CD8-positive, alpha-beta memory T cell (primary cell): ENCODE measurements at regions not wholly inside any gene's neighbourhood (a gene's known extent, or its start where the extent isn't known, plus 50 kb on each side); places are given as distances from the start of the nearest gene placed in this dataset.
"Not testable (repeated sequence)": the region's sequence is repeated elsewhere in the genome, so short reads cannot be mapped to it uniquely, and the experiment has no call there.

Source experiments
- CTCF ChIA-PET: fragments of 350-600 bp; sonication (Branson Sonifier 250); formaldehyde crosslinking; loops from one replicate; lab custom pipeline; 2021; ENCODE audit warnings: antibody characterized with exemption; lab: Charles Lee
- POLR2A ChIA-PET: fragments of 350-600 bp; sonication (Branson Sonifier 250); formaldehyde crosslinking; loops from one replicate; lab custom pipeline; 2021; ENCODE audit warnings: antibody characterized with exemption; lab: Charles Lee
- DNase-seq, 5 donors: peaks; one replicate each; pipeline versions ENCODE4 v3.0.0 to v3.0.0-alpha.2; 2020 to 2022; ENCODE audit warnings: mixed read lengths in 1 of 5
- H3K27ac ChIP-seq: one replicate; pipeline ENCODE4 v1.7.0; 2013; ENCODE audit warnings: low read depth, mild to moderate bottlenecking, low read length, moderate library complexity
- H3K27me3 ChIP-seq: 2 replicates; pipeline ENCODE4 v1.7.0; 2013; ENCODE audit warnings: low read length, mild to moderate bottlenecking; ENCODE audit not compliant: insufficient read depth, poor library complexity, severe bottlenecking
- H3K36me3 ChIP-seq: 2 replicates; pipeline ENCODE4 v1.7.0; 2013; ENCODE audit warnings: mild to moderate bottlenecking, low read length, moderate library complexity; ENCODE audit not compliant: insufficient read depth
- H3K4me1 ChIP-seq: 2 replicates; pipeline ENCODE4 v1.7.0; 2013; ENCODE audit warnings: mild to moderate bottlenecking, low read length, moderate library complexity; ENCODE audit not compliant: insufficient read depth
- H3K4me3 ChIP-seq: 2 replicates; pipeline ENCODE4 v1.7.0; 2013; ENCODE audit warnings: mild to moderate bottlenecking, low read length
- H3K9me3 ChIP-seq: 2 replicates; pipeline ENCODE4 v1.7.0; 2013; ENCODE audit warnings: mild to moderate bottlenecking, low read length
- H3K27ac Mint-ChIP-seq, 8 donors: one replicate each; pipeline ENCODE4 v1.8.0; 2020 to 2021; ENCODE audit warnings: mixed read lengths in 8 of 8, mild to moderate bottlenecking in 6 of 8, inconsistent platforms in 3 of 8, moderate library complexity in 3 of 8
- H3K27me3 Mint-ChIP-seq, 2 donors: one replicate each; pipeline ENCODE4 v1.8.0; 2020 to 2021; ENCODE audit warnings: mixed read lengths in 2 of 2, mild to moderate bottlenecking in 1 of 2, moderate library complexity in 1 of 2
- H3K36me3 Mint-ChIP-seq, 3 donors: one replicate each; pipeline ENCODE4 v1.8.0; 2020 to 2021; ENCODE audit warnings: mixed read lengths in 3 of 3, inconsistent platforms in 1 of 3, mild to moderate bottlenecking in 1 of 3
- H3K4me1 Mint-ChIP-seq, 3 donors: one replicate each; pipeline ENCODE4 v1.8.0; 2020 to 2021; ENCODE audit warnings: mixed read lengths in 3 of 3, inconsistent platforms in 1 of 3, mild to moderate bottlenecking in 1 of 3
- H3K4me3 Mint-ChIP-seq, 7 donors: one replicate each; pipeline ENCODE4 v1.8.0; 2020 to 2021; ENCODE audit warnings: mixed read lengths in 7 of 7, mild to moderate bottlenecking in 6 of 7, moderate library complexity in 4 of 7, inconsistent platforms in 2 of 7
- H3K9me3 Mint-ChIP-seq, 5 donors: one replicate each; pipeline ENCODE4 v1.8.0; 2020 to 2022; ENCODE audit warnings: mixed read lengths in 5 of 5, mild to moderate bottlenecking in 3 of 5, moderate library complexity in 2 of 5, inconsistent platforms in 1 of 5

DNA sequence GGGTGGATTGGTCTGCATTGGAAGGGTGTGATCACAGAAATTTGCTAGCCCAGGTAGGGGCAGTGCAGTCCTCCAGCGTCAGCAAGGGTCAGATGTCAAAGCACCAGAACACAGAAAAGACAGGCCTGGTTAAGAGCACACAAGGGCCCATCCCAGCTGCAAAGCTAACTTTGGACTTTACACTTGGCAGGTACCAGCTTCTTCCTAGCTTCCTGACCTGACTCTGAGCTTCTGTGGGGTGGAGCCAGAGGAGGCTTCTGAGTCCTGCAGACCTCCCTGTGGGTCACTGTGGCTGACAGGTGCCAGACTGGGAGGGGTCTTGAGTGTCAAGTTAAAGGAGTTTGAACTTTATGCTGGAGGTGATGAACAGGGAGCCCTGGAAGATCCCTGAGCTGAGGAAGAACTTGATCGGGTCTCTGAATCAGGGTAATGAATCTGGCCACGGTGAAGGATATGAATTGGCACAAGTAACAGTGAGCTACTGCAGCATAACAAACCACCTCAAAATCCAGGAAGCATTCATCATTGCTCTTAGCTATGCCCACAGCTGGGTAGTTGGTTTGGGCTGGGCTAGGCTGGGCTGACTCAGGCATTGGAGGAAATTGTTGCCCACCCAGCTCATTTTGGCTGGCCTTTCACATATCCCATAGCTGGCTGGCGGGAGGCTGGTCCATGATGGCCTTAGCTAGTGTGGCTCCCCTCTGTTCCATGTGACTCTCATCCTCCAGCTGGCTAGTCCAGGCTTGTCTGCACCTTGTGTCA lies 63.4 kb downstream of the BARX1 start:
- H3K9me3 ChIP-seq: no peaks in the 10 kb centered on the region

DNA sequence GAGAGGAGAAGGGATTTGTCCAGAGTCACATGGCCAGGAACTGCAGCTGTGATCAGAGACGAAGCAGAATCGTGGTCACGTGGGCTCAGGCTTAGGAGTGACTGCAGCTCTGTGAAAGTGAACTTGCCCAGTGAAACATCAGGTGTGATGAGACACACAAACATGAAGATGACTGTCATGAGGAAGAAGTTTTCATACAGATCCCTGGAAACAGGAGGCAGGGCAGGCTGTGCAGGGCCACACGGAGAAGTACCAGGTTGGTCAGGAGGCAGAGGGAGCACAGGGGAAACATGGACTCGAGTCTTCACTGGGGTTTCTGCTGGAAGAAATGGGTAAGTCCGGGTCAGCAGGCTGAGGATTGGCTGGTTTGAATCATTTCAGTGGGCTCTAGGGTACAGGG lies 64.1 kb downstream of the BARX1 start:
- H3K4me3 Mint-ChIP-seq: no peak overlapping the region
- Histone ChIP-seq H3K36me3 (no peaks in the 10 kb centered on the region), H3K27me3 (no peaks in the 10 kb centered on the region), H3K9me3 (no peaks in the 10 kb centered on the region), H3K4me1 (no peaks in the 10 kb centered on the region), H3K4me3 (no peak overlapping the region), H3K27ac (no peak overlapping the region)
- no peaks in the 10 kb centered on the region for H3K4me1 Mint-ChIP-seq
- H3K27ac Mint-ChIP-seq: no peak overlapping the region
- no peak for DNase-seq
- no peaks in the 10 kb centered on the region for H3K36me3 Mint-ChIP-seq
- CTCF ChIA-PET: interaction anchor here (1.3 kb wide), 1 partner anchor 64 kb away, joined by 3 read pairs; no protein-coding TSS in a partner anchor
- peaks cover 5 to 14% (median 8%) of the 10 kb centered on the region in 5 donors for H3K9me3 Mint-ChIP-seq
- peaks cover 5 to 14% of the 10 kb centered on the region in 2 donors for H3K27me3 Mint-ChIP-seq
- POLR2A ChIA-PET: no interaction called here

More for the DNA sequence above, 63.4 kb downstream of the BARX1 start:
- no peaks in the 10 kb centered on the region for H3K4me1 Mint-ChIP-seq
- H3K27me3 Mint-ChIP-seq: peaks cover 5 to 11% of the 10 kb centered on the region in 2 donors
- CTCF ChIA-PET: interaction anchor here (1.3 kb wide), 1 partner anchor 65 kb away, joined by 3 read pairs; no protein-coding TSS in a partner anchor
- Histone ChIP-seq H3K27ac (no peak overlapping the region), H3K4me1 (peaks cover under 1% of the 10 kb centered on the region), H3K36me3 (no peaks in the 10 kb centered on the region), H3K4me3 (no peak overlapping the region), H3K27me3 (no peaks in the 10 kb centered on the region)
- H3K9me3 Mint-ChIP-seq: peaks cover 5 to 14% (median 8%) of the 10 kb centered on the region in 5 donors
- no peak overlapping the region for H3K4me3 Mint-ChIP-seq
- no peak for DNase-seq
- H3K36me3 Mint-ChIP-seq: no peaks in the 10 kb centered on the region
- POLR2A ChIA-PET: no interaction called here
- peak overlapping the region in 1 of 8 donors; percentile 54 for H3K27ac Mint-ChIP-seq

DNA sequence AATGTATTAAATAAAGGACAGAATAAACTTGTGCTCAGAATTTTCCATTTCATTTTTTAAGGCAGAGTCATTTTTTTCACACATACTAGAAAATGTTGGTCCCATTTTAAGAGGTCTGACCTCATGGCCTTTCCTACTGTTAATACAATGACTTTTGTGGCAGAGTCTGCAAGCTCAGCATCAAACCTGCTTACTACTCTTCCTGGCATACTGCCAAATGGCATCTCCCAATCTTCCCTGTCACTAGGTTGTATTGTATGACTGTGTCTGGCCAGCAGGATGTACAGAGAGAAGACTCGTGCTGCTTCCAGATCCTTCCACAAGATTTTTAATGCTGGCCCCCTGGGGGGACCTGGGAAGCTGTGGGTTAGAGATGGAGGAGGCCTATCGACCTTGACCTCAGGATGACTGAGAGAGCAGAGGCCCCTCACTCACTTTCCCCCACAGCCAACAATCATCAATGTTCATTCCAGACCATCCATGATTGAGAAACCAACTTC lies 64.7 kb downstream of the BARX1 start:
- Histone ChIP-seq H3K4me3 (no peak overlapping the region), H3K9me3 (no peaks in the 10 kb centered on the region), H3K27me3 (no peaks in the 10 kb centered on the region), H3K27ac (no peak overlapping the region), H3K4me1 (no peaks in the 10 kb centered on the region), H3K36me3 (no peaks in the 10 kb centered on the region)
- peaks cover 5 to 14% (median 8%) of the 10 kb centered on the region in 5 donors for H3K9me3 Mint-ChIP-seq
- H3K4me1 Mint-ChIP-seq: no peaks in the 10 kb centered on the region
- ChIA-PET POLR2A (no interaction called here), CTCF (no interaction called here)
- H3K4me3 Mint-ChIP-seq: no peak overlapping the region
- H3K27ac Mint-ChIP-seq: no peak overlapping the region
- no peak for DNase-seq
- no peaks in the 10 kb centered on the region for H3K36me3 Mint-ChIP-seq
- H3K27me3 Mint-ChIP-seq: peaks cover 5 to 14% of the 10 kb centered on the region in 2 donors

DNA sequence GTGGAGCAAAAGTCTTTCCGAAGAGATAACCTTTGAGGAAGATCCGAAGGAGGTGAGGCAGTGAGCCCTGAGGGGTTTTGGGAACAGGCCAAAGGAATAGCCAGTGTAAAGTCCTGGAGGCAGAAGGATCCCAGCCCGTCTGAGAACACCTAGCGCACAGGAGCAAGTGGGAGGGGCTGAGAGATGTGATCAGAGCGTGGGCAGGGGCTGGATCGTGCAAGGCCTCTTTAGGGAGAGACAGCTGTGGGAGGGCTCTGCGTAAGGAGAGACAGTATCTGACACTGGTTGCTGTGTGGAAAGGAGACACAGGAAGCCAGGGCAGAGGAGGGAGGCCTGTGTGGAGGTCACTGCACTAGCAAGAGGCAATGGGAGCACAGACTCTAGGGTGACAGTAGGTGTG lies 68.2 kb downstream of the BARX1 start:
- Mint-ChIP-seq H3K36me3 (no peaks in the 10 kb centered on the region), H3K27ac (peak overlapping the region in 1 of 8 donors; percentile 56), H3K4me3 (no peak overlapping the region), H3K4me1 (no peaks in the 10 kb centered on the region), H3K27me3 (peaks cover 11 to 34% of the 10 kb centered on the region in 2 donors), H3K9me3 (peaks cover 0 to 8% (median 2%) of the 10 kb centered on the region in 5 donors)
- Histone ChIP-seq H3K27ac (no peak overlapping the region), H3K27me3 (no peaks in the 10 kb centered on the region), H3K9me3 (no peaks in the 10 kb centered on the region), H3K4me3 (no peak overlapping the region), H3K36me3 (no peaks in the 10 kb centered on the region), H3K4me1 (no peaks in the 10 kb centered on the region)
- ChIA-PET POLR2A (no interaction called here), CTCF (no interaction called here)
- no peak for DNase-seq

DNA sequence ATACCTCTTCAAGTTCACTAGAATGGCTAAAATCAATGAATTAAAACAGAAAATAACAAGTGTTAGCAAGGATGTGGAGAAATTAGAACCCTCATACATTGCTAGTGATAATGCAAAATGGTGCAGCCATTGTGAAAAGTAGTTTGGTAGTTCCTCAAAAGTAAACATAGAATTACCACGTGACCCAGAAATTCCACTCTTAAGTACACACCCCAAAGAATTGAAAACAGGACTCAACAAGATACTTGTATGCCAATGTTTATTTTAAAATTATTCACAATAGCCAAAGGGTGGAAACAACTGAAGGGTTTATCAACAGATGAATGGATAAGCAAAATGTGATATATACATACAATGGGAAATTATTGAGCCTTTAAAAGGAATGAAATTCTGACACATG lies 70.3 kb downstream of the BARX1 start:
- Histone ChIP-seq H3K27me3 (no peaks in the 10 kb centered on the region), H3K9me3 (no peaks in the 10 kb centered on the region), H3K4me3 (no peak overlapping the region), H3K36me3 (no peaks in the 10 kb centered on the region), H3K4me1 (no peaks in the 10 kb centered on the region), H3K27ac (no peak overlapping the region)
- ChIA-PET POLR2A (no interaction called here), CTCF (no interaction called here)
- H3K9me3 Mint-ChIP-seq: peaks cover 0 to 5% (median 2%) of the 10 kb centered on the region in 5 donors
- H3K36me3 Mint-ChIP-seq: no peaks in the 10 kb centered on the region
- no peak overlapping the region for H3K4me3 Mint-ChIP-seq
- H3K4me1 Mint-ChIP-seq: no peaks in the 10 kb centered on the region
- peak overlapping the region in 1 of 8 donors; percentile 17 for H3K27ac Mint-ChIP-seq
- H3K27me3 Mint-ChIP-seq: peaks cover 17 to 41% of the 10 kb centered on the region in 2 donors
- no peak for DNase-seq

DNA sequence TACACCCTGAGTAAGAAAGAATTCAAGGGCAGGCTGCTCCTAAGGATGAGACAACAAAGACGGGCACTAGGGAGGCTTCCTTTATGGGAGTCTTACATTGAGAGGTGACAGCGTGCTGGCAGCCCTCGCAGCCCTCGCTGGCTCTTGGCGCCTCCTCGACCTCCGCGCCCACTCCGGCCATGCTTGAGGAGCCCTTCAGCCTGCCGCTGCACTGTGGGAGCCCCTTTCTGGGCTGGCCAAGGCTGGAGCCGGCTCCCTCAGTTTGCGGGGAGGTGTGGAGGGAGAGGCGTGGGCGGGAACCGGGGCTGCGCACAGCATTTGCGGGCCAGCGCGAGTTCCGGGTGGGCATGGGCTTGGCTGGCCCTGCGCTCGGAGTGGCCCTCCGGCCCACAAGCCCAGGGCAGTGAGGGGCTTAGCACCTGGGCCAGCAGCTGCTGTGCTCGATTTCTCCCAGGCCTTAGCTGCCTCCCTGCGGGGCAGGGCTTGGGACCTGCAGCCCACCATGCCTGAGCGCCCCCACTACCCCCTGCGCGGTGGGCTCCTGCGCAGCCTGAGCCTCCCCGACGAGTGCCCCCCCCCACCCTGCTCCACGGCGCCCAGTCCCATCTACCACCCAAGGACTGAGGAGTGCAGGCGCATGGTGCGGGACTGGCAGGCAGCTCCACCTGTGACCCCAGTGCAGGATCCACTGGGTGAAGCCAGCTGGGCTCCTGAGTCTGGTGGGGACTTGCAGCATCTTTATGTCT lies 75.3 kb downstream of the BARX1 start:
- Mint-ChIP-seq H3K27me3 (peaks cover 21 to 42% of the 10 kb centered on the region in 2 donors), H3K9me3 (peaks cover 5 to 23% (median 16%) of the 10 kb centered on the region in 5 donors)
- H3K4me1 Mint-ChIP-seq, H3K9me3 ChIP-seq, H3K4me3 ChIP-seq, H3K27ac ChIP-seq, H3K4me3 Mint-ChIP-seq, H3K4me1 ChIP-seq, POLR2A ChIA-PET, H3K36me3 ChIP-seq, H3K27me3 ChIP-seq, DNase-seq, CTCF ChIA-PET, H3K27ac Mint-ChIP-seq, H3K36me3 Mint-ChIP-seq: not testable (repeated sequence)

DNA sequence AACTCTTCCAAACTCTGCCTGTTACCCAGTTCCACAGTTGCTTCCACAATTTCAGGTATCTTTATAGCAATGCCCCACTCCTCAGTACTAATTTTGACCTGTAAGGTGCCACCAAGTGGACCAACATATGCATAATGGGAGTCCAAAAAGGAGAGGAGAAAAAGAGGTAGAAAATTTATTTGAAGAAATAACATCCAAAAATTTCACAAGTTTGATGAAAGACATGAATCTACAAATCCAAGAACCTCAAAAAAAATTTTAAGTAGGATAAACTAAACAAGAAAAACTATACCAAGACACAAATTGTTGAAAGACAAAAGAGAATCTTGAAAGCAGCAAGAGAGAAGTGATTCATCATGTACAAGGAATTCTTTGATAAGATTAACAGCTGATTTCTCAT lies 79.8 kb downstream of the BARX1 start:
- H3K4me3 Mint-ChIP-seq: no peak overlapping the region

DNA sequence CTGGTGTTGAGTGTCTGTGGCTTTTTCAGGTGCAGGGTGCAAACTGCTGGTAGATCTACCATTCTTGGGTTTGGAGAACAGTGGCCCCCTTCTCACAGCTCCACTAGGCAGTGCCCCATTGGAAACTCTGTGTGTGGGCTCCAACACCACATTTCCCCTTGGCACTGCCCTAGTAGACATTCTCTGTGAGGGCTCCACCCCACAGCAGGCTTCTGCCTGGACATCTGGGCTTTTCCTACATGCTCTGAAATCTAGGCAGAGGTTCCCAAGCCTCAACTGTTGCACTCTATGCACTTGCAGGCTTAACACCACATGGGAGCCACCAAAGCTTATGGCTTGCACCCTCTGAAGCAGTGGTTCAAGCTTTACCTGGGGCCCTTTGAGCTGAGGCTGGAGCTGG lies 80.9 kb downstream of the BARX1 start:
- Histone ChIP-seq H3K27ac (no peak overlapping the region), H3K27me3 (no peaks in the 10 kb centered on the region), H3K4me3 (no peak overlapping the region), H3K36me3 (no peaks in the 10 kb centered on the region), H3K9me3 (peaks cover 13% of the 10 kb centered on the region), H3K4me1 (no peaks in the 10 kb centered on the region)
- Mint-ChIP-seq H3K27ac (no peak overlapping the region), H3K4me3 (no peak overlapping the region), H3K4me1 (no peaks in the 10 kb centered on the region), H3K36me3 (peaks cover 0 to 9% (median 0%) of the 10 kb centered on the region in 3 donors), H3K27me3 (peaks cover 22 to 38% of the 10 kb centered on the region in 2 donors), H3K9me3 (peaks cover 27 to 35% (median 35%) of the 10 kb centered on the region in 5 donors)
- ChIA-PET POLR2A (no interaction called here), CTCF (no interaction called here)
- no peak for DNase-seq

More for the DNA sequence above, 79.8 kb downstream of the BARX1 start:
- Mint-ChIP-seq H3K27ac (no peak overlapping the region), H3K9me3 (peaks cover 27 to 35% (median 35%) of the 10 kb centered on the region in 5 donors), H3K27me3 (peaks cover 25 to 33% of the 10 kb centered on the region in 2 donors), H3K36me3 (peaks cover 0 to 9% (median 0%) of the 10 kb centered on the region in 3 donors), H3K4me1 (no peaks in the 10 kb centered on the region)
- H3K36me3 ChIP-seq: no peaks in the 10 kb centered on the region
- H3K4me3 ChIP-seq: no peak overlapping the region
- ChIA-PET CTCF (no interaction called here), POLR2A (no interaction called here)
- H3K9me3 ChIP-seq: peaks cover 13% of the 10 kb centered on the region
- no peaks in the 10 kb centered on the region for H3K4me1 ChIP-seq
- DNase-seq: no peak
- no peak overlapping the region for H3K27ac ChIP-seq
- H3K27me3 ChIP-seq: no peaks in the 10 kb centered on the region
